K562 (cell line): ENCODE measurements at regions not wholly inside any gene's neighbourhood (a gene's known extent, or its start where the extent isn't known, plus 50 kb on each side); places are given as distances from the start of the nearest gene placed in this dataset.

Experiments
- ATAC-seq: fragments of 200-7000 bp; cut with Tn5 transposase; 3 replicates; pipeline ENCODE4 v1.9.1; 2020; ENCODE audit warnings: moderate library complexity
- BruUV-seq: library from RNA; stranded (reverse); fragments of 400-500 nt; replicated peaks from 2 replicates; lab custom pipeline; 2021; lab: Mats Ljungman, UMichigan
- CTCF ChIA-PET: fragments of 300-600 bp; formaldehyde crosslinking; extraction: SDS; loops from one replicate; lab custom pipeline; 2021; ENCODE audit warnings: low intra/inter-chr PET ratio; lab: Yijun Ruan, JAX
- POLR2A ChIA-PET: fragments of 300-600, 350-650 bp; sonication (Branson Sonifier 250); formaldehyde crosslinking; extraction: SDS; loops from one replicate; lab custom pipeline; 2021; ENCODE audit warnings: antibody characterized with exemption, inconsistent platforms; lab: Yijun Ruan, JAX
- DNase-seq, 4 experiments: peaks; one replicate each; pipeline versions ENCODE4 v3.0.0 to v3.0.0-alpha.2; 2011 to 2018; ENCODE audit warnings: low spot score in 3 of 4, mixed read lengths in 3 of 4; ENCODE audit errors: extremely low read depth in 1 of 4
- FAIRE-seq: peaks from 2 replicates; lab custom pipeline; 2011; peaks lifted over from hg19 to GRCh38; lab: Jason Lieb, UNC
- H2AFZ ChIP-seq: 2 replicates; pipeline ENCODE4 v1.6.0; 2011; ENCODE audit warnings: low read depth, low read length, control low read depth, inconsistent platforms
- H3K27ac ChIP-seq: fragments of 200-600 bp; 3 replicates; pipeline ENCODE4 v1.8.0; 2011; ENCODE audit warnings: low read depth, mild to moderate bottlenecking, control low read depth, inconsistent platforms, low read length, moderate library complexity, mixed read lengths; ENCODE audit errors: extremely low read depth
- H3K27me3 ChIP-seq, 2 experiments: fragments of 300-600 bp in 1 of 2; 2 replicates in 1 of 2; 3 replicates in 1 of 2; pipeline versions ENCODE4 v1.6.0 to v1.8.0; 2011; ENCODE audit warnings: inconsistent platforms in 2 of 2, low read length in 2 of 2, mild to moderate bottlenecking in 1 of 2, mixed read lengths in 1 of 2, moderate library complexity in 1 of 2; ENCODE audit not compliant: control insufficient read depth in 2 of 2, insufficient read depth in 2 of 2
- H3K36me3 ChIP-seq: fragments of 300-600 bp; 3 replicates; pipeline ENCODE4 v1.8.0; 2011; ENCODE audit warnings: mild to moderate bottlenecking, low read length, inconsistent platforms; ENCODE audit not compliant: control insufficient read depth, insufficient read depth
- H3K4me1 ChIP-seq, 2 experiments: fragments of 200-600 bp in 1 of 2; replicated peaks in 1 of 2; 2 replicates in 1 of 2; 3 replicates in 1 of 2; pipeline versions ENCODE4 v1.5.1 to v1.8.0; 2011; ENCODE audit warnings: inconsistent platforms in 2 of 2, low read length in 2 of 2, mild to moderate bottlenecking in 1 of 2, mixed read lengths in 1 of 2, moderate library complexity in 1 of 2; ENCODE audit not compliant: control insufficient read depth in 2 of 2, insufficient read depth in 2 of 2
- H3K4me2 ChIP-seq: 2 replicates; pipeline ENCODE4 v1.6.1; 2011; ENCODE audit warnings: low read length, control low read depth, inconsistent platforms, mixed read lengths; ENCODE audit not compliant: insufficient read depth
- H3K4me3 ChIP-seq: fragments of 200-600 bp; sonication (generic), shearing (Covaris generic); 2 replicates; pipeline ENCODE4 v1.5.1; 2016; ENCODE audit warnings: control low read depth, inconsistent platforms
- H3K79me2 ChIP-seq: fragments of 200-600 bp; 3 replicates; pipeline ENCODE4 v1.8.0; 2011; ENCODE audit warnings: low read length, inconsistent platforms; ENCODE audit not compliant: control insufficient read depth, insufficient read depth
- H3K9ac ChIP-seq, 2 experiments: 2 replicates each; pipeline versions ENCODE4 v1.6.0 to v1.6.1; 2011; ENCODE audit warnings: low read depth in 2 of 2, low read length in 2 of 2, control low read depth in 1 of 2, inconsistent platforms in 1 of 2, mild to moderate bottlenecking in 1 of 2, mixed read lengths in 1 of 2; ENCODE audit not compliant: insufficient read depth in 1 of 2
- H3K9me1 ChIP-seq: one replicate; pipeline ENCODE4 v1.6.0; 2011; ENCODE audit warnings: inconsistent platforms, mild to moderate bottlenecking, low read length, moderate library complexity; ENCODE audit not compliant: control insufficient read depth, insufficient read depth
- H3K9me3 ChIP-seq: replicated peaks from 2 replicates; pipeline ENCODE4 v1.5.1; 2011; ENCODE audit warnings: low read depth, low read length, inconsistent platforms; ENCODE audit not compliant: control insufficient read depth, insufficient read depth
- H4K20me1 ChIP-seq: replicated peaks from 2 replicates; pipeline ENCODE4 v1.6.1; 2011; ENCODE audit warnings: low read length, inconsistent platforms, mixed read lengths; ENCODE audit not compliant: control insufficient read depth, insufficient read depth
- CREB3 ChIP-seq: fragments of 450-650 bp; conservative IDR thresholded peaks from 2 replicates; pipeline ENCODE4 v1.6.1; 2016; ENCODE audit warnings: missing genetic modification characterization, low read depth, mild to moderate bottlenecking, missing compliant biosample characterization, moderate library complexity
- CSDE1 ChIP-seq, 2 experiments: fragments of 450-650 bp; IDR thresholded peaks; 2 replicates each; pipeline ENCODE4 v1.6.1; 2016; ENCODE audit warnings: mild to moderate bottlenecking in 1 of 2
- GABPA ChIP-seq: fragments of 200-800 bp; sonication (Bioruptor generic); conservative IDR thresholded peaks from 2 replicates; pipeline ENCODE4 v1.6.1; 2016; ENCODE audit warnings: low read depth, missing genetic modification characterization, missing compliant biosample characterization
- RBM25 ChIP-seq: fragments of 200-400 bp; formaldehyde crosslinking; IDR thresholded peaks from 2 replicates; pipeline ENCODE4 v1.6.1; 2018; ENCODE audit warnings: low read length, low read depth, moderate library complexity; ENCODE audit not compliant: severe bottlenecking
- SFPQ ChIP-seq: fragments of 200-400 bp; formaldehyde crosslinking; IDR thresholded peaks from 2 replicates; pipeline ENCODE4 v1.6.1; 2017; ENCODE audit warnings: mild to moderate bottlenecking, low read depth, low read length, moderate library complexity
- TCF7 ChIP-seq: sonication (generic); IDR thresholded peaks from 2 replicates; pipeline ENCODE4 v1.6.1; 2016; ENCODE audit warnings: antibody characterized with exemption, borderline replicate concordance
- U2AF1 ChIP-seq: fragments of 200-400 bp; formaldehyde crosslinking; optimal IDR thresholded peaks from 2 replicates; pipeline ENCODE3; 2017; ENCODE audit warnings: mild to moderate bottlenecking, low read depth, low read length, moderate library complexity
- ZFPM2 ChIP-seq: fragments of 250-450 bp; sonication (Bioruptor Pico); IDR thresholded peaks from 2 replicates; pipeline ENCODE4 v1.5.1; 2022; ENCODE audit warnings: mild to moderate bottlenecking
- ZNF184 ChIP-seq: sonication (generic); formaldehyde crosslinking; IDR thresholded peaks from 2 replicates; pipeline ENCODE4 v1.5.0; 2020; ENCODE audit warnings: missing genetic modification reagents
- ZNF444 ChIP-seq: fragments of 250-450 bp; sonication (Bioruptor Pico); IDR thresholded peaks from 2 replicates; pipeline ENCODE4 v1.4.0; 2020; ENCODE audit warnings: mild to moderate bottlenecking, moderate library complexity
- WGBS: fragments of 100-300 bp; shearing (Covaris generic); methylation state at CpG from one replicate; pipeline ENCODE4 v1.1.6; 2016; ENCODE audit warnings: low coverage, mixed read lengths; ENCODE audit not compliant: insufficient coverage; ENCODE audit errors: missing lambda C conversion rate; 5-methylcytosine and 5-hydroxymethylcytosine counted together
- in situ Hi-C: fragments of 300-500 bp; cut with MboI; formaldehyde crosslinking; loops from 4 replicates; pipeline ENCODE4 v1.15.0; 2018; ENCODE audit warnings: inconsistent platforms, mixed read lengths
- intact Hi-C: fragments of 100-400 bp; cut with micrococcal nuclease; formaldehyde crosslinking; loops from 2 replicates; pipeline ENCODE4 v1.14.2; 2022
- TF ChIP-seq, protein P1 (sequence below): fragments of 450-650 bp; formaldehyde crosslinking; IDR thresholded peaks from 2 replicates; pipeline ENCODE4 v1.4.0; 2022; ENCODE audit warnings: missing genetic modification characterization

DNA sequence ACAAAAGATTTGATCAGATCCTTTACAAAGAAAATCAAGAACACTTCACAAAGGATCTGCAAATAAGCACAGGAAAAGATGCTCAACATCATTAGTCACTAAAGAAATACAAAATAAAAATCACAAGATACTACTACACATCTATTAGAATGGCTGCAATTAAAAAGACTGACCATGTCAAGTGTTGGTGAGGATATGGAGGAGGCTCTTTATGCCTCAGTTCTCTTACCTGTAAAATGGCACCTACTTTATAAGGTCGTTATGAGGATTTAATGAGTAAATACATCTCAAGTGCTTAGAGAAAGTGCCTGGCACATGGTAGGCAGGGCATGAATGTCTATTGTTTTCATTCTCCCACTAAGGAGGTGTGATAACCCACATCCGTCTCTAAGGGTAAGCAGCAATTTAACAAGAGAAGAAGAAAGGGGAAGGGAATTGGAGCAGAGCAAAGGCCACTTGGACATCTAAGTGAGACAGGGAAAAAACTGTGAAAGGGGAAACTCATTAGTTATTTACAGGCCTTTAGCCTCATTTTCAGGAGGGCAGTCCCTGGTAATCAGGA, 157.5 kb upstream of the NFE2L3 start:
- 8% methylated on average over 2 of the region's 2 CpGs for WGBS
- no peak for ATAC-seq
- intact Hi-C loops, result no loop called here
- Histone ChIP-seq H3K27ac (no peak overlapping the region), H4K20me1 (no peaks in the 10 kb centered on the region), H3K36me3 (no peaks in the 10 kb centered on the region), H2AFZ (no peak overlapping the region), H3K9me3 (no peaks in the 10 kb centered on the region), H3K79me2 (no peaks in the 10 kb centered on the region), H3K4me2 (no peak overlapping the region), H3K4me3 (no peak overlapping the region), H3K4me1 (no peaks in the 10 kb centered on the region), H3K9me1 (no peaks in the 10 kb centered on the region), H3K9ac (no peak overlapping the region), H3K27me3 (peaks cover 8 to 17% of the 10 kb centered on the region in 2 experiments; a peak in 3 of 5 replicates)
- no peak for DNase-seq
- TF ChIP-seq ZNF184 (CRISPR knock-in tag), result peak; percentile 74; the same call in 1 of the 2 replicates
- no peak for TF ChIP-seq ZNF444 (CRISPR knock-in tag)
- TF ChIP-seq GABPA (tag), result no peak
- TF ChIP-seq RBM25, result peak; percentile 16
- in situ Hi-C loops, result loop anchor here (10.0 kb wide), 1 partner anchor 670 kb away; no protein-coding TSS in a partner anchor
- ChIA-PET CTCF (no interaction called here), POLR2A (no interaction called here)
- BruUV-seq, result no TSS peak
- no peak for FAIRE-seq

DNA sequence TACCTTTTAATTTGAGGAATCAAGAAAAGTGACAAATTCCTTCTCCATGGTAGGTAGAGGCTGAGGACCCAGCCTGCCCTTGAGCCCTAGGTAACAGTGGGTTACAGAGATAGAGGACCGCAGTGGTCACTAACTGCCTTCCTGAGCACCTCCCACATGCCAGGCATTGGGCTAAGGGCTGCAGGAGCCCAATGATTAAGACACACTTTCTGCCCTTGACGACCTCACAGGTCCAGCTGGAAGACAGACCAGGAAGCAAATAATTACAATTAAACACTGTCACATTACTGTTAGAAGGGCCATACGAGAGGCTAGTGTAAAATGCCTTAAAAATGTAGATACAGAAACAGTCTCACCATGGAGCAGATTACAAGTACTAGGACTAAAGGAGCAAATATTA, 156.8 kb upstream of the NFE2L3 start:
- TF ChIP-seq CREB3 (no peak), U2AF1 (no peak), SFPQ (no peak), ZFPM2 (CRISPR knock-in tag) (no peak), TCF7 (no peak), CSDE1 (IDR thresholded peaks at IDR 0.05) (no peak)
- TF ChIP-seq, protein P1, sequence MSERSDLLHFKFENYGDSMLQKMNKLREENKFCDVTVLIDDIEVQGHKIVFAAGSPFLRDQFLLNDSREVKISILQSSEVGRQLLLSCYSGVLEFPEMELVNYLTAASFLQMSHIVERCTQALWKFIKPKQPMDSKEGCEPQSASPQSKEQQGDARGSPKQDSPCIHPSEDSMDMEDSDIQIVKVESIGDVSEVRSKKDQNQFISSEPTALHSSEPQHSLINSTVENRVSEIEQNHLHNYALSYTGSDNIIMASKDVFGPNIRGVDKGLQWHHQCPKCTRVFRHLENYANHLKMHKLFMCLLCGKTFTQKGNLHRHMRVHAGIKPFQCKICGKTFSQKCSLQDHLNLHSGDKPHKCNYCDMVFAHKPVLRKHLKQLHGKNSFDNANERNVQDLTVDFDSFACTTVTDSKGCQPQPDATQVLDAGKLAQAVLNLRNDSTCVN (CRISPR knock-in tag), result no peak
- no peak overlapping the region for H3K4me2 ChIP-seq
- no peaks in the 10 kb centered on the region for H3K9me3 ChIP-seq
- in situ Hi-C loops, result loop anchor here (10.0 kb wide), 1 partner anchor 670 kb away; no protein-coding TSS in a partner anchor
- FAIRE-seq (no peak), DNase-seq (no peak), ATAC-seq (no peak)
- H3K4me3 ChIP-seq, result no peak overlapping the region
- no peak overlapping the region for H2AFZ ChIP-seq
- H3K27ac ChIP-seq, result no peak overlapping the region
- ChIA-PET CTCF (no interaction called here), POLR2A (interaction anchor here (0.6 kb wide), 1 partner anchor 16 kb away, joined by 3 read pairs; no protein-coding TSS in a partner anchor)
- peaks cover 8 to 17% of the 10 kb centered on the region in 2 experiments; a peak in 3 of 5 replicates for H3K27me3 ChIP-seq
- H4K20me1 ChIP-seq, result no peaks in the 10 kb centered on the region
- H3K4me1 ChIP-seq, result no peaks in the 10 kb centered on the region
- no peaks in the 10 kb centered on the region for H3K9me1 ChIP-seq
- 3% methylated on average over 3 of the region's 3 CpGs for WGBS
- BruUV-seq, result no TSS peak
- no peaks in the 10 kb centered on the region for H3K36me3 ChIP-seq
- intact Hi-C loops, result no loop called here
- H3K9ac ChIP-seq, result no peak overlapping the region
- no peaks in the 10 kb centered on the region for H3K79me2 ChIP-seq
